NCI-H2171 (cell line): ENCODE measurements at regions not wholly inside any gene's neighbourhood (a gene's known extent, or its start where the extent isn't known, plus 50 kb on each side); places are given as distances from the start of the nearest gene placed in this dataset.

ENCODE experiments used
- DNase-seq: peaks from one replicate; lab custom pipeline; 2025; lab: John Stamatoyannopoulos, UW

DNA sequence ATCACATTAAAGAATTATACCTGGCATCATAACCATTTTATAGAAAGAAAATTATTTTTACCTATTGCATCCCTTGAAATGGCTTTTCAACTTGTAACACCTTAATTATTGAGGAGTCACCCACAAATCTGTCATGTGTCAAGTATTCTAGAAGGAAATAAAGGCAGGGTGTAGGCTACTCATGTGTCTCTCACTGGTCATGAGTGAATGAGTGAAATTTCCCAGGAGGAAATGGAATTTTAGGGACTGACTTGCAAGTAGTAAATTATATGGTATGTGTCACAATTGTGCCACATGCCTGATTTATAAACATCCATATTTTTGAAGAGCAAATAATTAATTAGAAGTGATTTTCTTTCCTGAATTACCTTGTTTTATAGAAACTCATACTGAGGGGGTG lies 310.5 kb upstream of the ADAMTS9 start:
- no peak for DNase-seq

DNA sequence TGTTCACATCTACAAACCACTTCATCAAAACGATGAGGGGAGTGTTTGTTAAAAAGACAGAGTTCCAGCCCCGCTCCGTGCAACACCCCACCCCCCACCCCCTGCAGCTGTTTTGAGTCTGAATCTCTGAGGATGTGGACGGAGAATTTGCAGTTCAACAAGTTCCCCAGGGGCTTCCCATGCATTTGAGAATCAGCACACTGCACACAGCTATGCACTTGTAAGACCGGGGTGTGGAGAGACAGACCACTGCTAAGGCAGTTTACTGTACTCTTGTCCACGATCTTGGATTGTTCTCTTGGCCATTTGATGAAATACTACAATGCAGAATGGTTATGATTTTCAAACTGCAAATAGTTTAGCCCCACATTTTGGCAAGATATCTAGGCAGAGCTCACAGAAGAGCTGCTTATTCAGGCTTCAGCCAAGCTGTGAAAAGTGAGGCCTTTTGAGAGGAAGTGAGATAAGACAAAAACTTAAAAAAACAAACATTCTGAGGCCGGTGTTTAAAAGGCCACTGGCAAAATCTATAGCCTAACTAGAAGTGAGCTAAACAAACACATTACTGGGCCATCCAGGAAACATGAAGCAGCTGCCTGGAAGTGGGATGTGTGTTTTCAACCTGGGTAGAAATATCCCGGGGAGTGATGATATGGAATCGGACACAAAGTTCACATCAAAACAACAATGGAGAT lies 308.2 kb upstream of the ADAMTS9 start:
- no peak for DNase-seq

DNA sequence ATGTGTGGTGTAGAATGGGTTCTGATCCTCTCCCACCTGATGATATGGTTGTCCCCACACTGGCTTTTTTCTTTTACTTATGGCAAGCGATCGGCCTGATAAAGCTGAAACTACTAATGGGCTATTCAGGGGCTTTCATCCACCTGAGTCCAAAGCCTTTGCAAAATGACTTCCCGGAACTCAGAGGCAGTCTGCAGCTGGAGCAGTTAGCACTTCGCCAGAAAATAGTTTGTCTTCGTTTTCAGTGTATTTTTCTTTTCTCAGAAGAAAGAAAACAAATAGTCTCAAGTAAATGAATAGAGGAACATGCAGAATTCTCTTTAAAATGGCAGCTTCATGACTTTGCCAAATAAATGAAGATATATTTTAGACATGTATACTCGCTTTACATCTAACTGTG lies 306.0 kb upstream of the ADAMTS9 start:
- no peak for DNase-seq

DNA sequence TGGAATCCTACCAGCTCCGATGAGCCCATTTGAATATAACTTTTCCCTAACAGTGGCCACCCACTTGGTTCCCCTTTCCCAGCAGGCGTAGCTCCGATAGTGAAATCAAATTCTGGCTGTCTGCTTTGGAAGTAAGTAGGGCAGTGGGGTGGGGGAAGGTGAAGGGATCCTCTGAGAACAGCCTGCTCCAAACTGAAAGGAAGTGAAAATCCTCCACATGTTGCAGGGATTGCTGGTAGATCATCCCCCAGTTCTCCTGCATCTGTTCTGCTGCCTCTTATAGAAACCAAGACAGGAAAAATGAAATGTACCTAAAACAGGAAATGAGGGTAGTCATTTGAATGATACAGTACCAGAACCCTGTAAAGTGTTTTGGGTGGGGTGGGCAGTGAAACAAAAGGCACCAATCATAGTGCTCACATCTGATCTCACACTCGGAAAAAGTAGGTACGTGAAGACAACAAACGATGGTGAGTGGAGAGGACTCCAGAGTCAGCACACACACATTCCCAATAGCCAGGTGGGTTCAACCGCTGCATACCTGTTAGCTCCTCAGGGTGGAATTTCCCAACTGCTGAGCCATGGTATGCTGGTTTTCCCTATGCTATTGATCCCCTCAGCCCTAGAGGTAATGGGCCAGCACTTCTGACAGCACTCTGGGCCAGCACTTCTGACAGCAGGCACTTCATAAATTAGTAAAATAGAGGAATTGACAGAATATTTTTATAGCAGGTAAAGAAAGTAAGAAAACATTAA lies 304.9 kb upstream of the ADAMTS9 start:
- DNase-seq, result no peak

DNA sequence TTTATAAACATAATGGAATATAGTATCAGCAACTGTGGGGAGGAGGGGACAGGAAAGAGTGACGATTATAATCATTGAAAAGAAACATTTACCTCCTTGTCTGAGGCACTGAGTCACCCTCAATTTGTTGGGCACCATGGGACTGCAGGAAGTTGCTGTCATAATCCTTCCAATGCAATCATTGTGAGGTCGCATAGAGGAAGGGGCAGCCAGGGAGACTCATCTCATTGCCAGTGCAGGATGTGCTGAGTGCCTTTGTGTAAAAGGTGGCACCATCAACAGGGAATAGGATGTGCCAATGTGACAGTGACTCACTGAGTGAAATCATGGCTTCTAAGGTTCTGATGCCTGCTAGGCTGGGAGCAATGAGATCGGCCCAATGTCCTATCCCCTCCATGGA lies 300.4 kb upstream of the ADAMTS9 start:
- DNase-seq, result no peak

DNA sequence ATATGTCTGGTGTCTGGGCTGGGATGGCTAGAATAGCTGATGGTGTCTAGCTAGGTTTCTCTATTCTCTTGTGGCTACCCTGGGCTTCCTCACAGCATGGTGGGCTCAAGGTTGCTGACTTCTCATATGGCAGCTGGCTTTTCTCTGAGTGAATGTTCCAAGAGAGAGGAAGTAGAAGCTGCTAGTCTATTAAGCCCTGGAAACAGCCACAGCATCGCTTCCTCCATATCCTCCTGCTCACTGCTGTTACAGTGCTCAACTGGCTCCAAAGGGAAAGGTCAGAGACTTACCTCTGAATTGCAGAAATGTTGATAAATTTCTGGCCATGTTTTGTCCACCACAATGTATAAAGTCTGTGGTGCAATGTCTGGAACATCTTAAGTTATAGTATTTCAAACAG lies 299.9 kb upstream of the ADAMTS9 start:
- no peak for DNase-seq

DNA sequence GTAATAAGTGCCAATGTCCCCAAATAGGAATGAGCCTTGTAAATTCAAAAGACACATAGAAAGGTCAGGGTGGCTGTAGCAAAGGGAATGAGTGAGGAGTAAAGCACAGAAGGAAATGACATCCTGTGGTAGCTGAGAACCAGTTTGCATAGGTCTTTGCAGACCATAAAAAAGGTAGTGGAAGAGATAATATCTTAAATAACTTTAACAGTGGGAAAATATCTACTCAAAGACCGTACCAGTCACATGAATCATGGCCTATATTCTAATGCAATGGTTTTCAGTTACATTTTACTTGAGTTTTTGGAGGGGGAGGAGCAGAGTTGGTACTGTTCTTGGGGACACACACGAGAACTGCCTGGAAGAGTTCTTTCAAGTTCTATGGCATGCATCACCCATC lies 297.3 kb upstream of the ADAMTS9 start:
- no peak for DNase-seq

DNA sequence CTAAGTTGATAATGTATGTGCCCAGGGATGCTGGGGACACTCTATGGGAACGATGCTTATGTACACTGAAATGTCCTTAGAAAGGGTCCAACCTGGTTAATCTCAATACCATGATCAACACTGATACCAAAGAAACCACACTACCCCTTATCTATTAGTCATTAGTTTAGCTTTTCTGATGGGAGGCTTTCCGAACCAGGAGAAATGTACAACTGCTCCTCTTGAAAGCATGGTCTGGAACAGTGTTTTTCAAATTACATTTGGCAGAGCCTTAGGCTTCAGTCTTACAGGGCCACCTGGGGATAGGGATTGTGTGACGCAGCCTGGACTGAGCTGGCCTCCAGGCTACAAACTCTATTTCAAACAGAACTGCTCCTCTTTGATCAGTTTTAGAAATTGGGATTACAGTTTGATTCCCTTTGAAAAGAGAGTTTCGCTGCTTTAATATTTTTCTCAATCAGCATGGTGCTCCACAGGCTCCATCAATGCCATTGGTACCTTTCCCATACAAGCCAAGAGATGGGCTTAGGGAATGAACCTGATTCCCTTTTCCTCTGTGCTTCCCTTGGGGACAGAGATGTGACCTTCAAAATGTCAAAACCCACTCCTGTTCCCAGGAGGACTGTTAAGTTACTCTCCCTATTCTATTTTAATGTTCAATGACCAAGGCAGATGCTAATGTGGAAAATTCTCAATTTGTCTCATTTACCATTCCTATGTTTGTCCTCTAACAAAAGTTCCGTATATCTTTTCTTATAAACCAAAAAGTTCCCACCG lies 296.0 kb upstream of the ADAMTS9 start:
- no peak for DNase-seq

DNA sequence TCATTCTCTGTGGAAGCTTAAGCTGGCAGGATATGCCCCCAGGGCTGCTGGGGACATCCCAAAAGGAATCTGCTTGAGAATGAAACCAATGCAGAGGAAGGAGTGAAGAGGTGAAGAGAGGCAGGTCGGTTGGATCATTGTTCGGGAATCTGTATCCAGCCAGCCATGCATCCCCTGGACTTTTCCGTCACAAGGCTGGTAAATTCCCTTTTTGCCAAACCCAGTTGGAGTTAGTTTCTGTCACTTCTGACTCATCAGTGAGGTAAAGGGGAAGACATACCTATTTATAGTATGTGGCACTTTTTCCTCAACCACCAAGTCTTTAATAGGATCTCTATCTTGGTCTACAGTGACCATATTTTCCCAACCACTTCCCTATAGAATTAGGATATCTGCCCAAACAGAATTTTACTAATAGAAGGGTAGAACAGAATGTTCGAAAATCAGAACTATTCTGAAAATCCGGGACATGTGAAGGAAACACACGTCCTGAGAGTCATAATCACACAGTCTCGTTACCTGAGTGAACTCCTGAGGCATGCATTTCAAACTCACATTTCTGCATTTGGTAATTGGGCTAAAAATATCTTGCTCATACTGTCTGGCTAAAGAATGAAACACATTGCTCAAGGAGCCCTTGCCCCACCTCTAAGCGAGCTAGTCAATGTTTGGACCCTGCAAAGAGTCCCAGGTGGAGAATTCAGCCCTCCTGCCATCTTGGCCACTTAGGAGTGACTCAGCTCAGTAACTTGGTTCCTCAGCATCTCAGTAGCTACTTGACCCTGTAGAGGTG lies 289.7 kb upstream of the ADAMTS9 start:
- DNase-seq, result no peak

DNA sequence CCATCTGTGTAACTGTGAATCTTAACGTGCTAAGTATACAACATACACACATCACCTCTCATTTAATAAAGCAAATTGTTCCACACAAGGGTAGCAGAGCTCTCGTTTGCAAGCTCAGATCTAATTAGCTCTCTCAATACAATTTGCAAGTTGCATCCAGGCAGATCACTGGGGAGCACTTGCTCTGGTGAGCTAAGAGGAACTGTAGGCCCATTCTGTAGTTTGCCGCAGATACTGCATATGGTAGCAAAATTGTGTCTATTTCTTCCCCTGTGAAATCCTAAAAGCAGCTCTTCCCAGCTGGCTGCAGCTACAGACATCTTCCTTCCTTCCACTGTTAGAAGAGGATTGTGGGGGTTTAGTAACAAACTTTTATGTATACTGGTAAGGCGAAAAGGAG lies 288.7 kb upstream of the ADAMTS9 start:
- DNase-seq, result no peak

DNA sequence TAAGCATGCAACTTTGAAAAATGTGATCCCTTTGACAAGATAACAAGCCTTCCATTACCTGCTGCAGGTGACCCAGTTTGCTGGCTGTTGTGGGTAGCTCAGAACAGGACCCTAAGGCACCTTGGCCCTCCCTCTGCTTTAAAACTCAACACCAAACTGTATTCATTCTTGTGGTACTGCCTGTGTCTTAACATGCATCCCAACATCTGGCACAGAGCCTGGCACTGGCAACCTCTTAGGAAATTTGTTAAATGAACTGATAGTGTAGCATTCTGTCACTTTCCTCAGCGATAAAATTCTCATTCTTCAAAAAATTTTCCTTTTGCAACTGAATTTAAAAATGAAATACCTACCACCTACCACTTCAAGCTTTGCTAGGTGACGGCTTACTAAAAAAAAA lies 287.3 kb upstream of the ADAMTS9 start:
- no peak for DNase-seq

DNA sequence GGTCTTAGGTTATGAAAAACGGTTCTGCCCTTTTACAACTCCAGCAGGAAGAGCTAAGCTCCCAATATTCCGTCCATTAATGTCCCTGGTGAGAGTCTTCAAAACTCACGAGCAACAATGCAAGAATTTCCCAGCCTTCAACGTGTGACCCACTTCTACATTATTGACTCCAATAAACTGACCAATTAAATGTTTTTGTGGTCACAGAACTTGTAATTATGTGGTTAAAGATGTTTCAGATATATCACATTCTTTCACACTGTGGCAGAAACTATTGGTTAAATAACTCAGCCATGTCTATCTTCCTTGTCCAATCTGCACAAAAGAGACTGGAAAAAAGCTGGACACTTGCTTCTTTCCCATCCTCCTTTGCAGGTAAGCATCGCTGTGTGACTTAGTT lies 286.6 kb upstream of the ADAMTS9 start:
- no peak for DNase-seq

DNA sequence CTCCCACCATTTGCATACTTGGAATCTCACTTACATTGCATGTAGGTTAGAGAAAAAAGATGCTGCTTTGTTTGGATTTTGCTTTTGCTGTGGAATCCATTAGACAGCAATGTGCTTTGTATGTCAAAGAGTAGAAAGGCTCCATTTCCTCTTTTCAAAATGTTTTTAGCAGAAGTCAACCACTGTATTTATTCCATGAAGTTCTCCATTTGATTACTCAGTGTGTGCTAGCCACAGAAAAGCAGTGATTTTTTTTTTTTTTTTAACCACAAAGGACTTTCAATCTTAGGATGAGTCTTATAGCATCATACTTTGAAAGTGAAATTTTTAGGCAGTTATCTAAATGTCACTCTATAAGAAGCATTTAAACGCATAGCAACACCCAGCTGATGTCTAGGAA lies 285.0 kb upstream of the ADAMTS9 start:
- DNase-seq, result no peak

DNA sequence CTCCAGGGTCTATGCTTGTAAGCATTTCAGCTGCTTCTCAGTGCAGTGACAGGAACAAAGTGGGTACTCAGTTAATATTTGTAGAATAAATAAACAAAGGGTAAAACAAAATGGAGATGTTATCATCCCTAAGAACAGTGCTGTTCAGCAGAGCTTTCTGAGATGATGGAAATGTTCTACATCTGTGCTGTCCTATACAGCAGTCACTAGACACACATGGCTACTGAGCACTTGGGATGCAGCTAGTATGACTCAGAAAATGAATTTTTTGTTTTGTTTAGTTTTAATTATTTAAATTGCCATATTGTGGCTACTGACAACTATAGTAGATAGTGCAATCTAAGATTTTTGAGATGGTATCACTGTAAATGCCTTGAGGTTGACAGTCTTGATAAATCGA lies 283.8 kb upstream of the ADAMTS9 start:
- no peak for DNase-seq

DNA sequence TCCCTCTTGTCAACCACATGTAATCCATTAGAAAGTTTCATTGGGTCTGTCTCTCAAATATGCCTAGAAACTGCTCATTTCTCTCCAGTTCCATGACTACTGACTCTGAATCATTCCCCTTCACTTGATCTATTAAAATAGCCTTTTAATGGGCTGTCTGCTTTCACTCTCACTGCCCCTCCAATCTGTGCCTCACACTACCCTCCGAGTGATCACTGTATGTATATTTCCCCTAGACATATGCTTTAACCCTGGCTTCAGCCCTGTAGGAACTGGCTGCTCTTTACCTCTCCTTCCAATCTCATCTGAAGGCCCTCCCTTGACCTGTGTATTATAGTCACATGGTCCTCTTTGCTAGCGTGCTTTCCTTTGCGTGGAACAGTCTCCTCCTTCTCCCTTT lies 282.8 kb upstream of the ADAMTS9 start:
- no peak for DNase-seq

DNA sequence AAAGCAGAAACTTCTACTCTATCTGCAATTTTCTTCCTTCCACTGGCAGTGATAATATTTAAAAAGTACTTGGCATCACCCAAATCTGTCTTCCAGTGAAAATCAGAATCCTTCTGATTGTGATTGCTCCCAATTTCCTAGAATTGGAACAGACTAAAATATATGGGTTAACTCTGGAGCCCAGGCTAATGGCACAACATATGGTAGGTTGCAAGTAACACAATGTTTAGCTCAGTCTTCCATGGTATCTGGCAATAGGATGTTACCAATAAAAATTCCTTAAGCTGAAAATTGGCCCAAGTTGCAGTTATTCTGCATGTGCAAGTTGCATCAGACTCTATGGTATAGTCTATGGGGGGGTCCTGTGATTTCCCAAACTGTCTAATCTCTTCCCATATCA lies 273.5 kb upstream of the ADAMTS9 start:
- DNase-seq, result no peak

DNA sequence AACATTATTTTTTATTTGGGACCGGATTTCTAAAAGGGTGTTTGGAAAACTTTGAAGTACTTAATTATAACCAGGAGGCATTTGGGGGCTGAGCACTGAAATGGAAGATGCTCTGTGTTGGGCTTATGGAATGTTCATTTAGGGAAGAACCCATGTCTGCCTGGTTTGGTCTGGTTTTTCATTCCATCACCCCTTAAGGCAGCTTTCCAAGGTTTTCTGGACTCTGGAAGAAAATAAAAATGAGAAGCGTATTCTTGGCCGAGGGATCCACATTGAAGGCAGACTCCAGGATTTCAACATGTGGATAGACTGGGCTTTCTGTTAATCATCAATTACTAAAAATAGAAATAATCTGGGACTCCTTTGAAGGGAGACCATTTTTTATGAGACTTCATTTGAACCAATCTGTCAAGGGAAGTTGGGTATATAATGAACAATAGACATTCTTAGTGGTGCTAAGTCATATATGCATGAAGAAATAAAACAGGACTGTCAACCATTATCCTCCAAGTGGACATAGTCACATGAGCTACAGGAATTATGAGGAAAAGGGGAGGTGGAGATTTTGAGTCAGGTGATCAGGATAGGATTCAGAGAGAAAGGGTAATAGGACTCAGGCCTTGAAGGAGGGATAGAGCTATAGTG lies 270.5 kb upstream of the ADAMTS9 start:
- DNase-seq, result no peak

DNA sequence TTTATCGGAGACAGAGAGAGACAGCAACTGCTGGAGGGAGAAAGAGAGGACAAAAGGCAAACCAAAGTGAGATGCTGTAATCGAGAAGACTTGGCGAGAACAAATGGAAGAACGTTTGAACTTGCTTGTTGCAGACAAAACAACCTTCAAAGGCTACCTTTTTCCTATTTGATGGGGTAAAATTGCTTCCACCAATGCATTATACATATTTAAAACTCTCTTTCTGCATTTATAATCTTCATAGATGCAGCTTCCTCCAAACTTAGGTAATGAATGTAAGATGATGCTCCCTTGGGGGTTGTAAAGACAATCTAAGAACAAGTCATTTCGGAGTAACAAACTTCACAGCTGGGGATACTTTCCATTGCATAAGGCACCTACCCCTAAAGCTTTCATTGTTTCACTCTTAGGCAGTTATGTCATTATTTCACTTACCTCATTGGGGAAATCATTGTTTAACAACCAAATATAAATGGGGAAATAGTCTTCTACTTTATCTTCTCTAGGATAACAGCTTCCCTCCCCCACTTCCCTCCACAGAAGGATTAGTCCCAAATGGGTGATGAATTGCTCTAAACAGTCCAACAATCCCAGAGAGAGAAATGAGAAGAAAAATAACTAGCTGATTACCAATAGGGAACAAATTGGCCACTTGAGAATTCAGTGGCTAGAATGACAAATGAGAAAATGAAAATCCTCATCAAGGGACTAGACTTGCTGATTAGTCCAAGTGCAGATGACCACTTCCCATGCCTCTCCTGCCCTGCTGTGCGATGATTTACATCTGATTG lies 269.8 kb upstream of the ADAMTS9 start:
- DNase-seq, result no peak

DNA sequence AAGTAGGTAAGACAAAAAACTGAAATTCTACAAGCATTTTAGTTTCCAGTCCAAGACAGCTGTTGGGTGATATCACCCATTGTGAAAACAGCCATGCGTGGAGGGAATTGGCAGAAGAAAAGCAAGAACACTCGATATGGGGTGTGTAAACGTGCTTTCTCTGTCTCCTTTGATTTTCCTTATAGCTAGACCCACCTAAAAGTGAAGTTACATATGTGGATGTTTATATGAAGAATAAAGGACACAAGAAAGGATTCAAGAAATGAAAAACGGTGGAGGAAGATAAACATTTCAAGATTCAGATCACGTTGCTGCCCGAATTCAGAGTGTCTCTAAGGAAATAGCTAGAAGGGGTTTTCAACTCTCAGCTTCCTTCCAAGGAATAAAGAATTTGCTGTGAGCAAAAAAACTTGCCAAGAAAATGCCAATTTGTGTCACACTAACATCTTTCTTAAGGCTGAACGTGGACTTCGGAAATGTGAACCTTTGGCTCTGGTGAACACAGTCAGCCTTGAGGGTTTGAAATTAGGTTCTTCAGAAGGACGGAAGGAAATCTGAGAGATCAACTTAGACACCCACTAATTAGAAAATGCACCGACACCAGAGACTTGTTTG lies 269.0 kb upstream of the ADAMTS9 start:
- no peak for DNase-seq

DNA sequence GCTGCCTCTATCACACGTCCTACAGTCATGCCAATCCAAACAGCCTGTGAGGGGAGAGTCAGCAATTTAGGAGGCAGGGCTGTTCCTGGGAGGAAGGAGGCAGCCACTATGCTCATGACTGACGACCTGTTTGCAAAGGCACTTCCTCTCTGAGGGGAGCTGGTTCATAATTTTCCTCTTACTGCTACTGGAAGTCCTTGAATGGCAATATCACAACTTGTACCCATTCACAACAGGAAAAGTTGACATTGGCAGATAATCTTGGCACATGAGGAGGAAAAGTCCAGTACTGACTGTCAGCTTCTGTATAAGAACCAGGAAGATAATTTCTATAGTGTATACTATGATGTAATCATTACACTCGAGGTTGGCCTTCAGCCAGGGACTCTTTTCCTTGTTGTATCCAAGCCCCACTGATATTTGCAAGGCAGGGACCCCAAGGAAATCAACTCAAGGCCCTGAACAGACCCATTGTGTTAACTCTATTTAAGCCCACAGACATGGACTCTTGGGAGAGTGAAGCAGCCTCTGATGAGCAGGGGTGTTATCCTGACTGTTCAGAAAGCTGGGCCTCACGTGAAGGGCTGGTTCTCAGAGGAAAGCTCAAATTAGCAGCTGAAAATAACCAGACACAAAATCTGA lies 267.3 kb upstream of the ADAMTS9 start:
- no peak for DNase-seq
